GM21717 (cell line): ENCODE measurements at regions not wholly inside any gene's neighbourhood (a gene's known extent, or its start where the extent isn't known, plus 50 kb on each side); places are given as distances from the start of the nearest gene placed in this dataset.

ENCODE experiments used
- ATAC-seq: cut with Tn5 transposase; IDR thresholded peaks from one replicate; pipeline ENCODE4 v1.9.1; 2021; ENCODE audit warnings: mild to moderate bottlenecking, moderate library complexity; ENCODE audit not compliant: unreplicated experiment

DNA sequence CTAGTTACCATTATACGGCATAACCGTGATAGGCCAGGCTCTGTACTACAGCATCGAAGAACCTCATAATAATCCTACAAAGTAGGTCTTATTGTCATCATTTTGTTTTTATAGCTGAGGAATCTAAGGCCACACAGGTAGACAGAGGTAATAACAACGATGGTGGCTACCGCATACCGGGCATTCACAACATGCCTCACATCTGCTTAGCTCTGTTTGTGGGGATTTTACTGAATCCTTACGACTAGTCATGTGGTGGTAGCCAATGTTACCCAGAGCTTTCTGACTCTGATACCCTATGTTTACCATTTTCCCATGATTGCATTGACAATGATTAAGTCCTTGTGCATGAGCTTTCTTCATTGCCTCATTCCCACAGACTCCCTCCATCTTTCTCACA is 269.4 kb downstream of the TCF7L2 start:
- ATAC-seq: no peak

DNA sequence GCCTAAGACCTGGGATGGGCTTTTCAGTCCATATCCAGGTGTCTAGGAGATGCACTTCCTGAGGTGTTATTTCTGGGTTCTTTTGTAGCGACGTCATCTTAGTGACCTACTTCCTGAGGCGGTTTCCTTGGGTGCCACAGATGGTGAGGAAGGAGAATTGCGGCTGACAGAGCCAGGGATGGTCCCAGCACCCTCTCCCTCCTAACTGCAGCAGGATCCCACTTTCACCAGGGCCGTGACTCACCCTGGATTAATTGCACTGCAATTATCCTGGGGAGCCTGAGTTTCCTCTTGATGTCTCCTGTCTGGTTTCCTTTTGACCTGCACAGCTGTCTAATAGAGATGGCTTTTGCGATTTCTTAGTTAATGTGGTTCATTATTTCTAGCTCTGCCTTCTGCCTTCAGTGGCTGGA is 271.7 kb downstream of the TCF7L2 start:
- no peak for ATAC-seq

DNA sequence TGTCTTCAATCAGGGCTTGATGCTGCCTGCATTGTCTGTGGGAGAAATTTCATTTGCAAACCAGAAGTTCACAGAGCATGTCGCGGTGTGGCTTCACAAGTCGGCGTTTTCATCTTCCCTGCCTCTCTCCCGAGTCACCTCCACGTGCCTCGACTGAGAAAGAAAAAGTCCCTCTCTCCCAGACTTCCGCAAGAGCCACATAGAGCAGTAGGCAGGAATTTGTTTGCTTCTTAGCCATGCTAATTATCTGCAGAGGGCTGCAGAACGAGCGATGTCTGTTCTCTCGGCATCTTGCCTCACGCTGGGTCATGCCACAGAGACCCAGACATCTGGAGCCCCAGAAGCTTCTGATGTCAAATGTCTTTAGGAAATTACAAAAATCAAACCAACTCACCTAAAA is 272.2 kb downstream of the TCF7L2 start:
- no peak for ATAC-seq

DNA sequence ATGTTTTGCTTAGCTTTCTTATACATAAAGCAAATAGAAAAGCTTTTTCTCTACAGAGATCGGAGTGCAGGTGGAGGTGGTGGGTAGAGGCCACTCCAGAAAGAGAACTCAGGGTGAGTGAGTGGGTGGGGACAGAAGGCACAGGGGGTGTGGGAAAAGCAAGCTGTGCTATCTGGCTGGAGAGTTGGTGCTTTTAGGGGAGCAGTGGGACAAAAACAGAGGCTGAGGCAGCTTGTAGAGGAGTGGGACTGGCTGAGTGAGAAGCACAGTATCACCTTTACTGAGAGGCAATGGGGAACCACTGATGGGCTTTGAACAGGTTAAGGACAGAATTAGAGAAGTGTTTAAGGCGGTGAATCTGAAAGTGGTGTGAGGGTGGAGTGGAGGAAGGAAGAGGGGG is 275.3 kb downstream of the TCF7L2 start:
- ATAC-seq: no peak

DNA sequence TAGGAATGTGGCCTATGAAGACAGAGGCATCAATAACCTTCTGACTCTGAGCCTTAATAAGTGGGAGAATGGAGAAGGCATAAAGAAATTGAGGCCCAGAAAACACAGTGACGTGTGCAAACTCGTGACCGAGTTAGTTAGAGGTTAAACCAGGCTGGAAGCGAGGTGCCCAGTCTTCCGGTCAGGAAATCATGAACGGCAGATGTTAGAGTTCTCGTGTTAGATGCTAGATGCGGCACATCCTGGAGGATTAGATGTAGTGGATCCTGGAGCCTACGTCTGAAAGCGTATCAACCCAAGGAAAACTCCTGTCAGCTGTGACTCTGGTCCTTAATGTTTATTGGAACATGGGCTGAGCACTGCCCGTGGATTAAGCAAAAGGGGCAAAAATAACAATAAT is 275.9 kb downstream of the TCF7L2 start:
- ATAC-seq: no peak

DNA sequence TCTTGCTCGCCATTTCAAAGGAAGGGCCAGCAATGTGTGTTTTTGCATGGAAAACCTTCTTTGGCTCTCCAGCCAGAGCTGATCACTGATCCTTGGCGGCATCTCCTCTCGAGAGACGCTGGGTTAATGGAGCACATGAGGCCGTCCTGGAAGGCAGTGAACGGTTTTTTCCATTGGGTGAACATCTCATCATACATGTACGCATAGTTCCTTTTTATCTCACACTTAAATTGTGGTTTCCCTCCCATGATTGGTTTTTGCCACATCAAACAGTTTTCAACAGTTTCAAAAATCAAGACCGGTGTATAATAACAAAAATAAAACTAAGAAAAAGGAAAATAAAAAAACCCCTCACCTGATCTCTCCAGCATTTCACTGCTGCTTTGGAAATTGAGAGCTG is 276.4 kb downstream of the TCF7L2 start:
- no peak for ATAC-seq

DNA sequence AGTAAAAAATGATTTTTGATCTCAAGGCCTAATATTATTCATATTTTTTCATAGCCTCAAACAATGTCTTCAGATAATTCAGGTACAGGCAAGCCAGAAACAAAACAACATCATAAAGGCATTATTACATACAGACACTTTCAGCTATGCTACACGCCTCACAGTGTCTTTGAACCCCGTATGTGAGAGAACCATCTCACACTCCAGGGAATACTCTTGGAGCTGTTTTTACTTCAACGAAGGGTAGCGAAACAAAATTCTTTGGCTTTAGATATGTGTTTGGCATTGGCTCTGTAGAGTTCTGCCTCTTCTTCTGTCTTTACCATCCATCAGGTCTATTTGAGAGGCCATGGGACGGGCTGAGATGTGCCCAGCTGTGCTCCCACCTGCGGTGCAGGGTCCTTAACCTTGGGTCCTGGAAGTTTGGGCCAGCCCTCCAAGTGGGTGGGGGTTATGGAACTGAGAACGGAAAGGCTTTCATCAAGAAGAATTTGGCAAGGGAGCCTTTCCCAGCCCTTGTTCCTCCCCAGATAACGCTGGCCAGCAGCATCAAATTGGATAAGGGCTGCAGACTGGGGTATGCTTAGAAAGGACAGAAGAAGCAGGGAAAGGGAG is 276.9 kb downstream of the TCF7L2 start:
- ATAC-seq: no peak

DNA sequence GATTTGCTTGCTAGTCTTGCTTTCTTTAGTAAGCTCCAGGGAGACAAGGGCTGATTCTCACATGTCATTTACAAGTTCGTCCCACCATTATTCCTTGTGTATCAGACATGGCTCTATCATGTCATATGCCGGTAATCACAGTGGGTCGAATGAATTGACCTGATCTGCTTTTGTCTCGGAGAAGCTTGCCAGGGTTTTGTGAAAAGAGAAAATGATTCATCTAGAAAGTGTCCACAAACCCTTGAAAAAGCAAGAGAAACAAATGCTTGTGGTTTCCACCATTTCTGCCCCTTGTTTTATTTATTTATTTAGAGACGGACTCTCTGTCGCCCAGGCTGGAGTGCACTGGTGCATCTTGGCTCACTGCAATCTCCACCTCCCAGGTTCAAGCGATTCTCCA is 278.5 kb downstream of the TCF7L2 start:
- ATAC-seq: no peak

DNA sequence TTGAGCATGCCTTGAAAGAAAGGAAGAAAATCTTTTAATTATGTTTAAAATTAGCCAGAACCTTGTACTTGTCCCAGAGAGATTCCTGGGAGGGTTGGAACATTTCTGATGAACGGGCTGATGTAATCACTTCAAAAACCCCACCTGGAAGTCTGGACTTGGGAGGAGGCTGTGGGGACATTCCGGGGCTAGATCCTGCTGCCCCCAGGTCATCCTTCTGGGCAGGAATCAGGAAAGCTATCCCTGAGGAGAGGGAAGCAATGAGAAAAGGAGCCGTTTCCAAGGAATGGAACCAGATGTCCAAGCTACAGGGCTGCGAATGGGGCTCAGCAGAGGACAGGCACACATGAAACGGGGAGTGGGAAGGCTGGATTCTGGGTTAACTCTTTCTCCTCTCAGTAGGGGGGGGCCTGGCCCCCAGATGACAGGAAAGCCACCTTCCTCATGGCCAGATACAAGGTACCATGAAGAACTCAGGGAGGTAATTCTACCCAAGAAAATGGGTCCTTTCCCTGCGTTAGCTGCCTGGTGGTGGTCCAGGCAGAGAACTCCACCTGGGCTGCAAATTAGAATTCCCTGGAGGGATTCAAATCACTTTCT is 280.1 kb downstream of the TCF7L2 start:
- ATAC-seq: no peak

DNA sequence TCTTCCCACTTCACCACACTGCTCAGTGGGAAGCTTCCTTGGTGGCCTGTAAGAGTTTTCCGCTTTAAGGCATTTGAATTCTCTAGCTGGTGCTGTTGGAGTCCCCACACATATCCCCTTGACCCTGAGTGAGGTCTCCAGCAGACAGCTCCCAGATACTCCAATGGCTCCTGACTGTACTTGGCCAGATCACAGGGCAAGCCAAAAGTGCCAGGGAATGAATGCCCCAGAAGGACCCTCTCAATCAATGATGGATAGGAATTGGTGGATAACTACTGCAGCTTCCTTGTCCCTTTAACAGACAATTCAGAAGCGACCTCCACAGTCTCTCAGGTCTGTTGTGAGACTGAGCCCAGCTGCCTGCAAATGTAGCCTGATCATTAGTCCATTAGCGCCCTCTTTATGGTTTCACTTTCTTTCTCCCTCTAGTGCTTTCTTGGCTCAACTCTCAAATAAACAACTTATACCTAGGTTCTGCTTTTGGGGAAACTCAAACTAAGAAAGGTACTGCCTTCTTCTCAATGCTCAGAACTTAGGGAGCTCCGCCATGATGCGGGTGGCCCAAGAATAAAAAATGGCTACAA is 283.0 kb downstream of the TCF7L2 start:
- peak; percentile 92 for ATAC-seq

DNA sequence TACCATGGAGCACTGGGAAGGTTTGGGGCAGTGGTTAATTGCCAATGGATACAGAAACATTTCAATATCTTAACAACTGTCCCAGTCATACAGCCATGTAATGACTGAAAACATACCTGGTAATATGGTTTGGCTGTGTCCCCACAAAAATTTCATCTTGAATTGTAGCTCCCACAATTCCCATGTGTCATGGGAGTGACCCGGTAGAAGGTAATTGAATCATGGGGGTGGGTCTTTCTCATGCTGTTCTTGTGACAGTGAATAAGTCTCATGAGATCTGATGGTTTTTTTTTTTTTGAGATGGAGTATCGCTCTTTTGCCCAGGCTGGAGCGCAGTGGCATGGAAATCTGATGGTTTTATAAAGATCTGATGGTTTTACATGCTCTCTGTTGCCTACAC is 284.4 kb downstream of the TCF7L2 start:
- no peak for ATAC-seq

DNA sequence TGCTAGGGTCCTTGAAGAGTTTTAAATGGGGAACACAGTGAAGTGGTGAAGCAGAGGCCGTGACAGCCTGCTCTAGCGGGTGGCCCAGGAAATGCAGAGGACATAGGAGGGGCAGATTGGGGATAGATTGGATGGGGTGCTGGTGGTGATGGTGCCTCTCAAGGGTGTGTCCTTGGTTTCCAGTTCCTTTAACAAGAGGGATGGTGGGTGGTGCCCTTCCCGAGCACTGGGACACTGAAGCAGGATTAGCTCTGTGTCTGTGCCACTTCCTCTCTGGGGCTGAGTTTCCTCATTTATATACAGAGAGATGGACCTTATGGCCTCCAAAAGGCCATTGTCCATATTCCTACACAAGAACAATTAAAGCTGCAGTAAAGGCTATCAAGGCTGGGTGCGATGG is 285.5 kb downstream of the TCF7L2 start:
- no peak for ATAC-seq

DNA sequence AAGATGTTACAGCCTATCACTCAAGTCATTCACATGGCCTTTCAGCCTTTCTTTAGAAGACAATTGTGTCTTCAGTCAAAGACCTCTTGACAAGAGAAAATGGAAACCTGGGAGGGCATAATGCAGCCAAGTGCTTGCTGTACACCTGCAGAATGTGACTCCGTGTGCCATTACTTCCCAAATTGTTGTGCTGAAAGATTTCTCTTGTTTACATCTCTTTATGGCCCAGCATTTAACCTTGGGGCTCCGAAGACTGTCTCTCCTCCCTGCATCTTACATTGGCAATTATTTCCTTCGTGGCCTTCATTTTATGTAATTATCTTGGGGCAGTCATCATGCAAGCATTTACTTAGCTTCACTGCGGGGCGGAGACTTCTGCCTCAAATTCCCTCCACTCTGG is 287.0 kb downstream of the TCF7L2 start:
- ATAC-seq: no peak

DNA sequence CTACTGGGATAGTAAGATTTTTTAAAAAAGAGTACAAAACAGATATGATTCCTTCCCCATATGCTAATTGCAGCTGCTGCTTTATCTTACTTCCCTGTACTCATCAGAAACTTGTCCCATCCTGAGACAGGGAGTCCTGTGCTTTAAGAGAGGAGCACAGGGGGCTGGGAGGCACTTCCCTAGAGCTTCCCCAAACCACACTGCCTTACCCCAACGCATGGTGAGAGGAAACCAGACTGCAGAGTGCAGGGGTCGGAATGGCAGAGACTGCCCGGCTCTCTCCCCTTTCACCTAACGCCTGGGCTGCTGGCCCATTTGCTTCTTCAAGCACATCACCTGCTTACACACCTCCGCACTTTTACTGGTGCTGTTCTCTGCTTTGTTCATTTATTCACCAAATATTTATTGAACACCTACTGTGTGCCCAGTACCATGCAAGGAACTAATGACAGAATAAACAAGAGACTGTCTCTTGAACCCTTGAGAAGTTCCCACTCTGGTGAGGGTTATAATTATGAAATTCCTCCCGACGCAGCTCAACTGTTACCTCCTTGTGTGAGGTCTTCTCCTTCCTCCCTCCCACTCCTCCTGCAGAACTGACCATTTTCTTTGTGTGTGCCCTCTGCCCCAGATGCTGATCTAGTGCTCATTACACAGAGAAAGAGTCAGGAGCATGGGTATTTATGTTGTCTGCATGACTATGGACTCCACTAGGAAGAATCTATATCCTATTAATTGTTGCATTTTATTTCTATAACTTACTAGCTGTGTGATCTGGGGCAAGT is 289.7 kb downstream of the TCF7L2 start:
- no peak for ATAC-seq

DNA sequence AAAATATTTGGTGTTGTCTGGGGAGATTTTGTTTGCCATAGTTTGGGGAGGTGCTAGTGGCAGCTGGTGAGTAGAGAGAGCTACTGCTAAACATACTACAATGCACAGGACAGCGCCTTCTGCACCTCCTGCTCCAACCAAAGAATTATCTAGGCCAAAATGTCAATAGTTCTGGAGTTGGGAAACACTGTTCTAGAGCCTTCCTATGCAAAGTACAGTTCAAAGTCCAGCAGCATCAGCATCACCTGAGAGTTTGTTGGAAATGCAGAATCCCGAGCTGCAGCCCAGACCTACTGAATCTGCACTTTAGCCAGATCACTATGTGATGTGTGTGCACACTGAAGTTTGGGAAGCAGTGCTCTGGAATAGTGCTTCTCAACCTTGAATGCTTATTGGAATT is 290.7 kb downstream of the TCF7L2 start:
- ATAC-seq: no peak

DNA sequence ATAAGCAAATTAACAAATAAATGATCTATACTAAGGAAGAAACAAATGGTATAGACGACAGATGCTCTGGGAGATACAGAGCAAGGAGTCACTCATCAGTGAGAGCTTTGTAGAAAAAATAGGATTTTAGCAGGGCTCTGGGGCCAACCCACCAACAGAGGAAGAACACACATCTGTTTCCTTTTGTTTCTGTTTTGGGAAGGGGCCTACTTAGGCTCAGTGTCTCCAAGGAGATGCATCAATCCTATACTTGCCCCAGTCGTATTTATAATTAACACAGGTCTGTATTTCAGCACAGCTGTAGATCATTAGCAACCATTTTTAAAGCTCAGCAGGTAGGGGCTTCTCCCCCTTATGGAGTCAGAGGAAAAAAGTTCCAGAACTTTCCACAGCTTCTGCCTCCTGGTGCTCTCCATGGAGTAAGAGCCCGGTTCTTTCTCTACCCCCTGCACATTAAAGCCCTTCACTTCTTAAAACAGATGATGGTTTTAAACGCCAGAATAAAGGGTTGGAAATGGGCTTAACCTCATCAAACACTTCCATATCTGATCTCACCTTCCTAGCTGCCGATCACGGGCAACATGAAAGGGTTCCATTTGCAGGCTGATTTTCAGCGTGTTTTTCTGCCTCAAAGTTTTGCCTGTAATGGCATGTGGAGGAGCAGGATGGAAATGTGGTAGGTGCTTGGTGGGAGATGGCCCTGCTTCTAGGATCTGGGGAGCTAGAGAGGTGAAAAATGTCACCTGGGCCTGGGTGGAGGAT is 291.7 kb downstream of the TCF7L2 start:
- no peak for ATAC-seq

DNA sequence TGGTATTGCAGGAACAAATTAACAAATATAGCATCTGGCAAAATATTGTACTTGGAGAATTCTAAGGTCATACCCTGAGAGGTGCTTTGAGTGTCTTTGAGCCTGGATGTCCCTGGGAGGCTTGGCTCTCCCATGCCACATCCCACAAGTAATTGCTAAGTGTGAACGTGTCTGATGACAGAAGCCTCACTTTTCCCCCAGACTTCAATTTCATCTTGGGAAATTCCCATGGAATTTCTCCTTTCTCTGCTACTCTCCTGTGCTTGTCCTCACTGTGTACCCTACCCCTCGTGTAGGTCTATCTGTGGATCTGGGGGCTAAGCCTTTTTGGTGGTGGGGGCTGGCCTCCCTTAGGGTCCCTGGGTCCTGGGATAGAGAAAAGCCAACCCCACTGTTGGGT is 293.3 kb downstream of the TCF7L2 start:
- ATAC-seq: no peak

DNA sequence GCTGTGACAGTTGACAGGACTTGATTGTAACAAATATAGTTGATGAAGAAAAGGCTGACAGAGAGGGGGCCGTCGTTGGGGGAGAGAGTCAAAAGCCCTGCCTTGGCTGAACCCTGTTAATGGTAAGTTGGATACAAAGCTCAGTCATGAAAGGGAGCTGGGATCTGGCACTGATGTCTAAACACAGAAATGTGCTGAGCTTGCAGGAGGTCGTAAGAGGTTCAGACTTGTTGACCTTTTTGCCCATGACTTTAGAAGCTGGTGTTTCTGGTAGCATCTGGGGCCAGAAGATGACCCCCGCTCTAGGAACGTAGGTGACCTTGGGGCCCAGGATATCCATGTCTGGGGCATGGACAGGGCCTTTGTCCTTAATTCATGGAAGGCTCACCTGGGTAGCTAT is 294.7 kb downstream of the TCF7L2 start:
- no peak for ATAC-seq

DNA sequence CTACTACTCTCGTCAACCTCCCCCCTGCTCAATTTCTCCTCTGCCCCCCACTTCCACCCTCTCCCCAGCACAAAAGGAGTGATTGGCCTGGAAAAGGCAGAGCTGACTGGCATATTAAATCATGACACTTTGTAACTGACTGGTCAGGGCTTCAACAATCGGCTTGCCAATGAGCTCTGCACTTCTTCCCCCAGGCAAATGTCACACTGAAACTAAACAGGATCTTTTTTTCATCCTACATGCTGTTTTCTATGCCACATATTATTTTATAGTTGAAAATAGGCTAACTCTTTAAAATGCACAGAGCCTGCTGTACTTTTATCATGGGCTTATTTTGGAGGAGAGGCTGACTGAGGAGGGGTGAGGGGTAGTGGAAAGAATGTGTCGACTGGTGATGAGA is 295.2 kb downstream of the TCF7L2 start:
- no peak for ATAC-seq

DNA sequence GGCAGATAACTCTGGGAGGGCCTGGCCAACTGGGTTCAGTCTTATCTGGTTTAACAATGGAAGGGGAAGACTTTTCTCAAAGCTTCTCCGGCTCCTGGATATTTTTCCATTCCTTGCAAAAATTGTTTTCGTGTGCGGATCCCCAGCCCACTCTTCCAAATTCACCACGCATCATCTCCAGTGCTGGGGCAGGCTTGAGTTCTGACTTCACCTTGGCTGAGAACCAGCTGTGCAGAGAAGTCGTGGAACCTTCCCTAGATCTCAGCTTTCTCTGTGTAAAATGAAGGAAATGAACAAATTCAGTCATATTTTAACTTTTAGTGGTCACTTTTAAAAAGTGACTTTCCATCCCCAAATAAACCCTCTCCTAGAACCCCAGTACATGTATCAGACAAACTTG is 297.0 kb downstream of the TCF7L2 start:
- no peak for ATAC-seq
